ENCODE measurements at regions not wholly inside any gene's neighbourhood (a gene's known extent, or its start where the extent isn't known, plus 50 kb on each side); places are given as distances from the start of the nearest gene placed in this dataset.

GRCh38 chr3:101156787-101157345, 163.5 kb downstream of the IMPG2 start:
- FAIRE-seq (no peak), DNase-seq (no peak), ATAC-seq (no peak)
- intact Hi-C loops (cut with DNase I), result no loop called here
- no peaks in the 10 kb centered on the region for H3K36me3 ChIP-seq
- H3K27me3 ChIP-seq, result no peaks in the 10 kb centered on the region
- H3K4me3 ChIP-seq, result no peak overlapping the region
- peaks cover 0 to 5% (median 0%) of the 10 kb centered on the region in 3 donors for H3K4me1 ChIP-seq
- no peaks in the 10 kb centered on the region for H3K9me3 ChIP-seq
- 79 to 86% methylated on average over 1 of the region's 1 CpG for WGBS, 2 donors
- no peak overlapping the region for H3K27ac ChIP-seq
- TF ChIP-seq CTCF (IDR thresholded peaks at IDR 0.05), result no peak

GRCh38 chr3:101155825-101156224, 162.6 kb upstream of the ABI3BP start:
- H3K27me3 ChIP-seq, result no peaks in the 10 kb centered on the region
- TF ChIP-seq CTCF (IDR thresholded peaks at IDR 0.05), result no peak
- FAIRE-seq (no peak), DNase-seq (no peak), ATAC-seq (peak in 3 of 4 donors; percentile 28 to 68 (median 46))
- H3K36me3 ChIP-seq, result no peaks in the 10 kb centered on the region
- no peak overlapping the region for H3K4me3 ChIP-seq
- no peak overlapping the region for H3K27ac ChIP-seq
- no peaks in the 10 kb centered on the region for H3K9me3 ChIP-seq
- H3K4me1 ChIP-seq, result peaks cover 0 to 5% (median 0%) of the 10 kb centered on the region in 3 donors
- intact Hi-C loops (cut with DNase I), result no loop called here

GRCh38 chr3:101154401-101154800, 161.2 kb upstream of the ABI3BP start:
- FAIRE-seq, result no peak
- intact Hi-C loops (cut with DNase I), result no loop called here
- no peak for TF ChIP-seq CTCF (IDR thresholded peaks at IDR 0.05)
- DNase-seq, result no peak
- no peak overlapping the region for H3K27ac ChIP-seq
- H3K27me3 ChIP-seq, result no peaks in the 10 kb centered on the region
- WGBS, 2 donors, result 70 to 82% methylated on average over 2 of the region's 2 CpGs
- no peak for ATAC-seq
- no peaks in the 10 kb centered on the region for H3K36me3 ChIP-seq
- no peak overlapping the region for H3K4me3 ChIP-seq
- peaks cover 0 to 5% (median 0%) of the 10 kb centered on the region in 3 donors for H3K4me1 ChIP-seq
- no peaks in the 10 kb centered on the region for H3K9me3 ChIP-seq

GRCh38 chr3:101151286-101151913, 158.2 kb upstream of the ABI3BP start:
- Histone ChIP-seq H3K4me3 (no peak overlapping the region), H3K27ac (no peak overlapping the region), H3K4me1 (peaks cover 0 to 4% (median 0%) of the 10 kb centered on the region in 3 donors), H3K36me3 (no peaks in the 10 kb centered on the region), H3K27me3 (no peaks in the 10 kb centered on the region), H3K9me3 (no peaks in the 10 kb centered on the region)
- intact Hi-C loops (cut with DNase I), result no loop called here
- 56 to 64% methylated on average over 3 of the region's 3 CpGs for WGBS, 2 donors
- ATAC-seq, result no peak
- no peak for FAIRE-seq
- DNase-seq, result no peak
- no peak for TF ChIP-seq CTCF (IDR thresholded peaks at IDR 0.05)

- Histone ChIP-seq H3K36me3 (no peaks in the 10 kb centered on the region), H3K4me3 (no peak overlapping the region), H3K4me1 (no peaks in the 10 kb centered on the region), H3K27ac (no peak overlapping the region), H3K9me3 (no peaks in the 10 kb centered on the region), H3K27me3 (no peaks in the 10 kb centered on the region)
- no peak for TF ChIP-seq CTCF (IDR thresholded peaks at IDR 0.05)
- WGBS, 2 donors, result 53 to 64% methylated on average over 2 of the region's 2 CpGs
- no peak for ATAC-seq
- FAIRE-seq, result no peak
- intact Hi-C loops (cut with DNase I), result no loop called here
- no peak for DNase-seq
Measured at GRCh38 chr3:101150504-101150903, 157.3 kb upstream of the ABI3BP start.
